BLaER1 treated with 17β-estradiol and CSF1 and Interleukin-3, amounts not matched to agents 10 nM and 100 nM (cell line): ENCODE measurements at regions not wholly inside any gene's neighbourhood (a gene's known extent, or its start where the extent isn't known, plus 50 kb on each side); places are given as distances from the start of the nearest gene placed in this dataset.

Source experiments
- H3K27ac ChIP-seq, 11 experiments: shearing (Covaris generic); formaldehyde crosslinking; 2 replicates each; pipeline ENCODE4 v1.8.1; 2022
- H3K27me3 ChIP-seq, 11 experiments: shearing (Covaris generic); formaldehyde crosslinking; 2 replicates each; pipeline ENCODE4 v1.8.1; 2022
- H3K36me3 ChIP-seq, 11 experiments: shearing (Covaris generic); formaldehyde crosslinking; 2 replicates each; pipeline ENCODE4 v1.8.1; 2022
- H3K4me1 ChIP-seq, 10 experiments: shearing (Covaris generic); formaldehyde crosslinking; 2 replicates each; pipeline ENCODE4 v1.8.1; 2022
- H3K4me2 ChIP-seq, 11 experiments: shearing (Covaris generic); formaldehyde crosslinking; 2 replicates each; pipeline ENCODE4 v1.8.1; 2022
- H3K4me3 ChIP-seq, 10 experiments: shearing (Covaris generic); formaldehyde crosslinking; 2 replicates each; pipeline ENCODE4 v1.8.1; 2022
- H3K9ac ChIP-seq, 11 experiments: shearing (Covaris generic); formaldehyde crosslinking; 2 replicates each; pipeline ENCODE4 v1.8.1; 2022
- H3K9me3 ChIP-seq, 11 experiments: shearing (Covaris generic); formaldehyde crosslinking; replicated peaks in 1 of 11; 2 replicates each; pipeline ENCODE4 v1.8.1; 2022
- H4K20me1 ChIP-seq, 11 experiments: shearing (Covaris generic); formaldehyde crosslinking; 2 replicates each; pipeline ENCODE4 v1.8.1; 2022
- Cebpa-rat ChIP-seq, 11 experiments: shearing (Covaris generic); IDR thresholded peaks; 2 replicates each; pipeline ENCODE4 v1.8.1; 2022

- Histone ChIP-seq H3K27ac (no peak overlapping the region), H4K20me1 (no peaks in the 10 kb centered on the region), H3K9ac (no peak overlapping the region), H3K27me3 (no peaks in the 10 kb centered on the region), H3K9me3 (no peaks in the 10 kb centered on the region), H3K4me3 (no peak overlapping the region), H3K36me3 (no peaks in the 10 kb centered on the region), H3K4me1 (no peaks in the 10 kb centered on the region), H3K4me2 (no peak overlapping the region)
- no peak for TF ChIP-seq Cebpa-rat (IDR thresholded peaks at IDR 0.05)
Observed at GRCh38 chr5:83001796-83002381, 75.3 kb downstream of the TMEM167A start.

- Histone ChIP-seq H3K9ac (no peak overlapping the region), H3K4me2 (no peak overlapping the region), H3K9me3 (no peaks in the 10 kb centered on the region), H3K36me3 (no peaks in the 10 kb centered on the region), H4K20me1 (no peaks in the 10 kb centered on the region), H3K4me3 (no peak overlapping the region), H3K27ac (no peak overlapping the region), H3K27me3 (no peaks in the 10 kb centered on the region), H3K4me1 (no peaks in the 10 kb centered on the region)
- no peak for TF ChIP-seq Cebpa-rat (IDR thresholded peaks at IDR 0.05)
Observed at GRCh38 chr5:83000922-83001321, 76.3 kb downstream of the TMEM167A start.

- Histone ChIP-seq H3K4me2 (no peak overlapping the region), H3K27me3 (no peaks in the 10 kb centered on the region), H3K36me3 (no peaks in the 10 kb centered on the region), H3K27ac (no peak overlapping the region), H3K4me1 (no peaks in the 10 kb centered on the region), H3K4me3 (no peak overlapping the region), H3K9ac (no peak overlapping the region), H3K9me3 (no peaks in the 10 kb centered on the region), H4K20me1 (no peaks in the 10 kb centered on the region)
- no peak for TF ChIP-seq Cebpa-rat (IDR thresholded peaks at IDR 0.05)
Observed at GRCh38 chr5:83000428-83000827, 76.8 kb downstream of the TMEM167A start.

- H3K4me3 ChIP-seq = no peak overlapping the region
- H4K20me1 ChIP-seq = no peaks in the 10 kb centered on the region
- no peak overlapping the region for H3K4me2 ChIP-seq
- no peaks in the 10 kb centered on the region for H3K9me3 ChIP-seq
- no peaks in the 10 kb centered on the region for H3K36me3 ChIP-seq
- H3K4me1 ChIP-seq = peaks cover 0 to 15% (median 4%) of the 10 kb centered on the region in 10 experiments; a peak in 10 of 20 replicates
- no peaks in the 10 kb centered on the region for H3K27me3 ChIP-seq
- no peak overlapping the region for H3K9ac ChIP-seq
- H3K27ac ChIP-seq = no peak overlapping the region
- no peak for TF ChIP-seq Cebpa-rat (IDR thresholded peaks at IDR 0.05)
Observed at GRCh38 chr5:82993416-82993815, 83.8 kb downstream of the TMEM167A start.

GRCh38 chr5:82992646-82993045 lies 84.5 kb downstream of the TMEM167A start:
- no peak for TF ChIP-seq Cebpa-rat (IDR thresholded peaks at IDR 0.05)
- no peak overlapping the region for H3K4me2 ChIP-seq

GRCh38 chr5:82991678-82992323 lies 85.4 kb downstream of the TMEM167A start:
- no peaks in the 10 kb centered on the region for H3K9me3 ChIP-seq
- no peaks in the 10 kb centered on the region for H3K27me3 ChIP-seq
- H4K20me1 ChIP-seq = no peaks in the 10 kb centered on the region
- peaks cover 0 to 15% (median 4%) of the 10 kb centered on the region in 10 experiments; a peak in 10 of 20 replicates for H3K4me1 ChIP-seq
- H3K9ac ChIP-seq = no peak overlapping the region
- H3K4me3 ChIP-seq = no peak overlapping the region
- no peak for TF ChIP-seq Cebpa-rat (IDR thresholded peaks at IDR 0.05)
- H3K27ac ChIP-seq = peak overlapping the region in 3 of 11 experiments; percentile 24 to 65 (median 55); a peak in 5 of 22 replicates
- H3K36me3 ChIP-seq = no peaks in the 10 kb centered on the region
- H3K4me2 ChIP-seq = peak overlapping the region in 8 of 11 experiments; percentile 1 to 71 (median 39); a peak in 11 of 22 replicates

More at GRCh38 chr5:82992646-82993045, 84.5 kb downstream of the TMEM167A start:
- Histone ChIP-seq H3K27ac (no peak overlapping the region), H4K20me1 (no peaks in the 10 kb centered on the region), H3K4me1 (peaks cover 0 to 15% (median 4%) of the 10 kb centered on the region in 10 experiments; a peak in 10 of 20 replicates), H3K9me3 (no peaks in the 10 kb centered on the region), H3K36me3 (no peaks in the 10 kb centered on the region), H3K27me3 (no peaks in the 10 kb centered on the region), H3K4me3 (no peak overlapping the region), H3K9ac (no peak overlapping the region)

GRCh38 chr5:82991059-82991458 lies 86.1 kb downstream of the TMEM167A start:
- Histone ChIP-seq H3K4me3 (no peak overlapping the region), H3K4me1 (peaks cover 0 to 15% (median 4%) of the 10 kb centered on the region in 10 experiments; a peak in 10 of 20 replicates), H4K20me1 (no peaks in the 10 kb centered on the region), H3K27ac (peak overlapping the region in 3 of 11 experiments; percentile 24 to 65 (median 55); a peak in 3 of 22 replicates), H3K4me2 (peak overlapping the region in 6 of 11 experiments; percentile 1 to 71 (median 50); a peak in 6 of 22 replicates), H3K9me3 (no peaks in the 10 kb centered on the region), H3K36me3 (no peaks in the 10 kb centered on the region), H3K27me3 (no peaks in the 10 kb centered on the region), H3K9ac (no peak overlapping the region)
- TF ChIP-seq Cebpa-rat (IDR thresholded peaks at IDR 0.05) = no peak

- Histone ChIP-seq H3K36me3 (no peaks in the 10 kb centered on the region), H3K4me1 (peaks cover 0 to 13% (median 4%) of the 10 kb centered on the region in 10 experiments; a peak in 10 of 20 replicates), H3K4me2 (no peak overlapping the region), H3K4me3 (no peak overlapping the region), H4K20me1 (no peaks in the 10 kb centered on the region), H3K27me3 (no peaks in the 10 kb centered on the region), H3K27ac (no peak overlapping the region), H3K9me3 (no peaks in the 10 kb centered on the region), H3K9ac (no peak overlapping the region)
- TF ChIP-seq Cebpa-rat (IDR thresholded peaks at IDR 0.05) = no peak
Observed at GRCh38 chr5:82987188-82987587, 90.0 kb downstream of the TMEM167A start.

GRCh38 chr5:82986404-82986803 lies 90.8 kb downstream of the TMEM167A start:
- Histone ChIP-seq H4K20me1 (no peaks in the 10 kb centered on the region), H3K27ac (no peak overlapping the region), H3K9ac (no peak overlapping the region), H3K36me3 (no peaks in the 10 kb centered on the region), H3K4me3 (no peak overlapping the region), H3K4me2 (no peak overlapping the region), H3K4me1 (peaks cover 0 to 5% (median under 1%) of the 10 kb centered on the region in 10 experiments; a peak in 8 of 20 replicates), H3K9me3 (no peaks in the 10 kb centered on the region), H3K27me3 (no peaks in the 10 kb centered on the region)
- TF ChIP-seq Cebpa-rat (IDR thresholded peaks at IDR 0.05) = no peak

- no peak overlapping the region for H3K9ac ChIP-seq
- H3K4me3 ChIP-seq = no peak overlapping the region
- no peak for TF ChIP-seq Cebpa-rat (IDR thresholded peaks at IDR 0.05)
- H4K20me1 ChIP-seq = no peaks in the 10 kb centered on the region
- H3K27me3 ChIP-seq = no peaks in the 10 kb centered on the region
- H3K9me3 ChIP-seq = no peaks in the 10 kb centered on the region
- no peak overlapping the region for H3K27ac ChIP-seq
- H3K4me2 ChIP-seq = no peak overlapping the region
- H3K4me1 ChIP-seq = no peaks in the 10 kb centered on the region
- H3K36me3 ChIP-seq = no peaks in the 10 kb centered on the region
Observed at GRCh38 chr5:82985763-82986162, 91.4 kb downstream of the TMEM167A start.
